ENCODE measurements at regions not wholly inside any gene's neighbourhood (a gene's known extent, or its start where the extent isn't known, plus 50 kb on each side); places are given as distances from the start of the nearest gene placed in this dataset.

- no peaks in the 10 kb centered on the region for H3K9me2 ChIP-seq (ENCODE audit: low read depth, low read length)
- no peaks in the 10 kb centered on the region for H3K36me3 ChIP-seq (ENCODE audit: insufficient read depth, low read length)
- no peaks in the 10 kb centered on the region for H3K9me3 ChIP-seq (ENCODE audit: low read length)
- no peaks in the 10 kb centered on the region for H3K27me3 ChIP-seq (ENCODE audit: insufficient read depth, low read length)
- H3K27ac ChIP-seq (ENCODE audit: low read depth, low read length, poor library complexity, severe bottlenecking) = no peak overlapping the region
- no peak overlapping the region for H3K9ac ChIP-seq (ENCODE audit: low read length)
- H4K20me1 ChIP-seq (ENCODE audit: insufficient read depth, low read length) = no peaks in the 10 kb centered on the region
- TF ChIP-seq EZH2 (IDR thresholded peaks at IDR 0.05; ENCODE audit: borderline replicate concordance, low read length) = no peak
- TF ChIP-seq CTCF (IDR thresholded peaks at IDR 0.05; ENCODE audit: low read length) = no peak
- H3K4me2 ChIP-seq (ENCODE audit: low read length) = no peak overlapping the region
- no peak overlapping the region for H2AFZ ChIP-seq (ENCODE audit: low read length)
- H3K79me2 ChIP-seq (ENCODE audit: insufficient read depth, low read length) = no peaks in the 10 kb centered on the region
- no peaks in the 10 kb centered on the region for H3K4me1 ChIP-seq (ENCODE audit: insufficient read depth, low read length, severe bottlenecking)
- H3K4me3 ChIP-seq (ENCODE audit: low read depth, low read length, poor library complexity, severe bottlenecking) = no peak overlapping the region
- H3F3A ChIP-seq (ENCODE audit: insufficient read depth, low read length) = no peaks in the 10 kb centered on the region
Measured at GRCh38 chr10:29142516-29143314, 146.2 kb upstream of the LYZL1 start.

DNA sequence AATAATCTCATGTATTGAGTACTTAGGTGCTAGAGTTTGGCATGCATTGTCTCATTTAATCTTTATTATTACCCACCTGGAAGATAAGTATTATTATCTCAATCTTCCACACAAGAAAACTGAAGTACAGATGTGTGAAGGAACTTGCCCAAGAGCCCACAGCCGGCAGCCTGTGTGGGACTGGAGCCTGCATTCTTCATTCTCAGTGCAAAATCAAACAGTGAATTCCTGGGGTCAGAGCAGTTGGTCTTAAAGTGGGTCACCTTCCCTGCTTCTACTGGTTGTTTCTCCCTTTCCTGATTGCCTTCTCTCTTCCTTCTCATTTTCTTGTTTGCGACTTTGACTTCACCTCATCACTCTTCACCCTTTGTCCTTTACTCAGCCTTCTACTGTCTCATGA is 144.7 kb upstream of the LYZL1 start:
- Histone ChIP-seq H3K79me2 (ENCODE audit: insufficient read depth, low read length) (no peaks in the 10 kb centered on the region), H3K9me3 (ENCODE audit: low read length) (no peaks in the 10 kb centered on the region), H3K4me3 (ENCODE audit: low read depth, low read length, poor library complexity, severe bottlenecking) (no peak overlapping the region), H3K27ac (ENCODE audit: low read depth, low read length, poor library complexity, severe bottlenecking) (no peak overlapping the region), H3K4me2 (ENCODE audit: low read length) (no peak overlapping the region), H2AFZ (ENCODE audit: low read length) (no peak overlapping the region), H4K20me1 (ENCODE audit: insufficient read depth, low read length) (no peaks in the 10 kb centered on the region), H3K36me3 (ENCODE audit: insufficient read depth, low read length) (no peaks in the 10 kb centered on the region), H3K9me2 (ENCODE audit: low read depth, low read length) (no peaks in the 10 kb centered on the region), H3K4me1 (ENCODE audit: insufficient read depth, low read length, severe bottlenecking) (no peaks in the 10 kb centered on the region), H3K9ac (ENCODE audit: low read length) (no peak overlapping the region), H3K27me3 (ENCODE audit: insufficient read depth, low read length) (no peaks in the 10 kb centered on the region), H3F3A (ENCODE audit: insufficient read depth, low read length) (no peaks in the 10 kb centered on the region)
- TF ChIP-seq CTCF (IDR thresholded peaks at IDR 0.05; ENCODE audit: low read length) (no peak), EZH2 (IDR thresholded peaks at IDR 0.05; ENCODE audit: borderline replicate concordance, low read length) (no peak)

DNA sequence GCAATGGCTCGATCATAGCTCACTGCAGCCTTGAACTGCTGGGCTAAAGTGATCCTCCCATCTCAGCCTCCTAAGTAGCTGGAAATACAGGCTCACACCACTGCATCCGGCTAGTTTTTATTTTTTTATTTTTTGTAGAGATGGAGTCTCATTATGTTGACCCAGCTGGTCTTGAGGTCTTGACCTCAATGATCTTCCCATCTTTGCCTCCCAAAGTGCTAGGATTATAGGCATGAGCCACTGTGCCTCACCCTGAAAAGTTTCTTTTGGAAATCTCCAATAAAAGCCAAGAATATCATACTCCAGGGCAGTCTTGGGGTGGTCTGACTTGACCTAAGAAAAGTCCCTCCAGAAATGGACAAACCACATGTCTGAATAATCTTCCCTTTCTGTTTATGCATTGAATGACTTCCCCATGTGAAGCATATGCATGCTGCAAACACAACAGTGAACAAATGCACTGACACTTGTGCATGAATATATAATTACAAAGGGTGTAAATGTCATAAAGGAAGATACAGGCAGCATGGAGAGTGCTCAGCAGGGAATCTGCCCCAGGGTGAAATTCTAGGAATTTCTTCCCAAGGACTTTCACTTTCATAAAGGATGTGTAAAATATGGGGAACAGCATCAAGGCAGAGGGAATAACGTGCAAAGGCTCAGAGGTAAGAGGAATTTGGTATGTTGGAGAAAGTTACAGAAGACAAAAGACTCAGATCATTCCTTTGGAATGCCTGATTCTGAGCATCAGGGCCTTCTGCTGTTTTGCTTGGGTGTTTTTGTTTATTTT is 142.4 kb upstream of the LYZL1 start:
- Histone ChIP-seq H3K9ac (ENCODE audit: low read length) (no peak overlapping the region), H3K4me2 (ENCODE audit: low read length) (no peak overlapping the region), H3F3A (ENCODE audit: insufficient read depth, low read length) (no peaks in the 10 kb centered on the region), H3K9me2 (ENCODE audit: low read depth, low read length) (no peaks in the 10 kb centered on the region), H3K36me3 (ENCODE audit: insufficient read depth, low read length) (no peaks in the 10 kb centered on the region), H2AFZ (ENCODE audit: low read length) (no peak overlapping the region), H3K4me1 (ENCODE audit: insufficient read depth, low read length, severe bottlenecking) (no peaks in the 10 kb centered on the region), H3K4me3 (ENCODE audit: low read depth, low read length, poor library complexity, severe bottlenecking) (no peak overlapping the region), H3K27me3 (ENCODE audit: insufficient read depth, low read length) (no peaks in the 10 kb centered on the region), H3K27ac (ENCODE audit: low read depth, low read length, poor library complexity, severe bottlenecking) (no peak overlapping the region), H3K9me3 (ENCODE audit: low read length) (no peaks in the 10 kb centered on the region), H4K20me1 (ENCODE audit: insufficient read depth, low read length) (no peaks in the 10 kb centered on the region), H3K79me2 (ENCODE audit: insufficient read depth, low read length) (no peaks in the 10 kb centered on the region)
- TF ChIP-seq EZH2 (IDR thresholded peaks at IDR 0.05; ENCODE audit: borderline replicate concordance, low read length) (no peak), CTCF (IDR thresholded peaks at IDR 0.05; ENCODE audit: low read length) (no peak)

All from OCI-LY1 (cell line).